Thyroid gland (tissue), 4 donors: ENCODE measurements at regions not wholly inside any gene's neighbourhood (a gene's known extent, or its start where the extent isn't known, plus 50 kb on each side); places are given as distances from the start of the nearest gene placed in this dataset.

ENCODE experiments used
- CTCF ChIP-seq, 6 experiments: fragments of 200-600 bp in 3 of 6; fragments of 450-650 bp in 3 of 6; sonication (generic) in 3 of 6; IDR thresholded peaks; one replicate each; pipeline ENCODE4 v1.5.1; 2016 to 2019; ENCODE audit warnings: antibody characterized with exemption in 6 of 6, mild to moderate bottlenecking in 2 of 6, inconsistent platforms in 1 of 6, moderate library complexity in 1 of 6
- POLR2A ChIP-seq, 2 donors: fragments of 450-650 bp; IDR thresholded peaks; one replicate each; pipeline ENCODE4 v1.6.1; 2017; ENCODE audit warnings: antibody characterized with exemption in 2 of 2, mild to moderate bottlenecking in 2 of 2, moderate library complexity in 1 of 2

GRCh38 chr4:185955151-185955770 lies 113.7 kb upstream of the TLR3 start:
- no peak for TF ChIP-seq POLR2A (IDR thresholded peaks at IDR 0.05)
- TF ChIP-seq CTCF (IDR thresholded peaks at IDR 0.05): no peak
